ENCODE measurements at regions not wholly inside any gene's neighbourhood (a gene's known extent, or its start where the extent isn't known, plus 50 kb on each side); places are given as distances from the start of the nearest gene placed in this dataset.

- Histone ChIP-seq H4K91ac (replicated peaks; ENCODE audit: insufficient read length, low read length) (no peak overlapping the region), H3K14ac (ENCODE audit: insufficient read length) (no peak overlapping the region), H3K79me2 (ENCODE audit: control insufficient read depth in 1 of 2, insufficient read depth in 2 of 2, low read length in 2 of 2) (no peaks in the 10 kb centered on the region), H3K4me2 (ENCODE audit: insufficient read depth in 1 of 2, low read depth in 2 of 2, low read length in 2 of 2) (no peak overlapping the region), H3K36me3 (ENCODE audit: control insufficient read depth in 2 of 4, insufficient read depth in 4 of 4, low read length in 3 of 4) (no peaks in the 10 kb centered on the region), H2BK20ac (ENCODE audit: low read length) (no peak overlapping the region), H3K9ac (replicated peaks in 1 of 4; ENCODE audit: extremely low read depth in 1 of 4, low read depth in 3 of 4, low read length in 3 of 4) (no peak overlapping the region), H4K8ac (ENCODE audit: extremely low read depth, insufficient read depth, low read length) (no peak overlapping the region), H2BK15ac (ENCODE audit: low read length) (no peak overlapping the region), H2AFZ (ENCODE audit: low read length) (no peak overlapping the region), H4K5ac (ENCODE audit: insufficient read length, low read depth, low read length) (no peak overlapping the region), H3K9me3 (ENCODE audit: insufficient read depth in 2 of 2, low read depth in 1 of 2, low read length in 1 of 2) (no peaks in the 10 kb centered on the region), H2BK5ac (ENCODE audit: low read depth, low read length) (no peak overlapping the region), H3K27me3 (replicated peaks in 1 of 4; ENCODE audit: control insufficient read depth in 3 of 4, extremely low read depth in 1 of 4, insufficient read depth in 3 of 4, low read length in 3 of 4) (no peaks in the 10 kb centered on the region), H3K56ac (replicated peaks; ENCODE audit: insufficient read length, low read depth, low read length) (no peak overlapping the region), H3K23ac (ENCODE audit: insufficient read length) (no peak overlapping the region), H3K4me3 (ENCODE audit: extremely low read depth in 1 of 4, insufficient read depth in 2 of 4, low read depth in 3 of 4, low read length in 4 of 4) (no peak overlapping the region), H2AK5ac (ENCODE audit: low read depth, low read length) (no peak overlapping the region), H3K27ac (ENCODE audit: low read depth, low read length) (no peak overlapping the region), H2BK120ac (replicated peaks; ENCODE audit: low read depth, low read length) (no peak overlapping the region), H3K18ac (ENCODE audit: extremely low read depth, low read length) (no peak overlapping the region), H4K20me1 (replicated peaks in 1 of 2; ENCODE audit: control insufficient read depth in 1 of 2, insufficient read depth in 2 of 2, low read length in 2 of 2) (no peaks in the 10 kb centered on the region), H3K23me2 (ENCODE audit: low read depth, low read length) (no peaks in the 10 kb centered on the region), H2BK12ac (ENCODE audit: low read depth, low read length) (no peak overlapping the region), H3K79me1 (ENCODE audit: low read depth, low read length) (no peaks in the 10 kb centered on the region), H3K4ac (replicated peaks; ENCODE audit: insufficient read length, low read depth, low read length) (no peak overlapping the region), H3K4me1 (replicated peaks in 1 of 4; ENCODE audit: control insufficient read depth in 3 of 4, insufficient read depth in 4 of 4, low read length in 3 of 4) (no peaks in the 10 kb centered on the region)
- TF ChIP-seq JUN (IDR thresholded peaks at IDR 0.05; ENCODE audit: low read depth, low read length) (no peak), CEBPB (IDR thresholded peaks at IDR 0.05; ENCODE audit: low read depth, low read length) (no peak), TAF1 (IDR thresholded peaks at IDR 0.05; ENCODE audit: low read depth, low read length) (no peak), KDM5A (IDR thresholded peaks at IDR 0.05; ENCODE audit: low read length) (no peak), POLR2AphosphoS5 (IDR thresholded peaks at IDR 0.05; ENCODE audit: low read depth, low read length) (no peak), RAD21 (IDR thresholded peaks at IDR 0.05 in 1 of 2, conservative IDR thresholded peaks at IDR 0.05 in 1 of 2; ENCODE audit: low read depth in 2 of 2, low read length in 2 of 2) (no peak)
- DNase-seq (ENCODE audit: low read depth in 1 of 2, low spot score in 2 of 2) (no peak), FAIRE-seq (no peak)
- ChIA-PET CTCF (ENCODE audit: partially characterized antibody) (no interaction called here), POLR2A (ENCODE audit: partially characterized antibody) (interaction anchor here (1.2 kb wide), 1 partner anchor 14 kb away, joined by 3 read pairs; no protein-coding TSS in a partner anchor)
- WGBS, 2 experiments (ENCODE audit: extremely low coverage in 1 of 2, insufficient coverage in 1 of 2, insufficient read length in 1 of 2, insufficient replicate concordance in 2 of 2, low coverage in 1 of 2, low lambda C conversion rate in 2 of 2, missing lambda C conversion rate in 1 of 2) = 84% methylated on average over 1 of the region's 1 CpG; no CpG with 5 or more reads in 1 of the 2 experiments
Observed at GRCh38 chr9:31045810-31046209, 1338.6 kb upstream of the ACO1 start.
